Neural cell (in vitro differentiated cells): ENCODE measurements at regions not wholly inside any gene's neighbourhood (a gene's known extent, or its start where the extent isn't known, plus 50 kb on each side); places are given as distances from the start of the nearest gene placed in this dataset.

ENCODE experiments used
- TF ChIP-seq, protein P1 (sequence below): fragments of 450-650 bp; IDR thresholded peaks from 2 replicates; pipeline ENCODE4 v1.5.1; 2014; ENCODE audit warnings: antibody characterized with exemption, mild to moderate bottlenecking, moderate library complexity; ENCODE audit not compliant: poor library complexity, severe bottlenecking
- TF ChIP-seq, protein P2 (sequence below): IDR thresholded peaks from 2 replicates; pipeline ENCODE4 v1.6.1; 2012; ENCODE audit warnings: borderline replicate concordance

DNA sequence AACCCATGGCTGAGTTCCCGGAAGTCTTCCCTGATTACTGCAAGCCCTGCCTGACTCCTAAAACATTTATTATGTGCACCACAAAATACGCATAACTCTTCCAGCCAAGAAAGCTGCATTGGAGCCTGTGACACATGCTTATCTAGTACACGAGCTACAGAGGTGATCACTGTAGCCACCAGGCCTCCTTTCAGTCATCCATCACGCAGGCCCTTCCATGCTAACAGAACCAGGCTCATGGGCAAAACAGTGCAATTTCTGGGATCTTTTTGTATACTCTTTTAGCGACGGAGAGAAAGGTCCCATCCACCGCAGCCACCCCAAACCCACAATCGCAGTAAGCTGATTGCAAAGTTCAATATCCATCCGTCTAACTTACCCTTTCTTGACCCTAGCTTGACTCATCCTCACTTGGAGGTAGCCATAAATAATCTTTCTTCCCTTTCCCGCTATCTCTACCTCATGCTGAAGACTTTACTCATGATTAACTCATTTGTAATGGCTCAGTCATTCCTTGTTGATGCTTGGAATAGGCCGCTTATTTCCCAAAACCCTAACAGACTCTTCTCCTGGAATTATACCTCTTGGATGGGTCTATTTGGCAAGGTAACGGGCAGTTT lies 1203.5 kb downstream of the TYW1 start:
- TF ChIP-seq, protein P1, sequence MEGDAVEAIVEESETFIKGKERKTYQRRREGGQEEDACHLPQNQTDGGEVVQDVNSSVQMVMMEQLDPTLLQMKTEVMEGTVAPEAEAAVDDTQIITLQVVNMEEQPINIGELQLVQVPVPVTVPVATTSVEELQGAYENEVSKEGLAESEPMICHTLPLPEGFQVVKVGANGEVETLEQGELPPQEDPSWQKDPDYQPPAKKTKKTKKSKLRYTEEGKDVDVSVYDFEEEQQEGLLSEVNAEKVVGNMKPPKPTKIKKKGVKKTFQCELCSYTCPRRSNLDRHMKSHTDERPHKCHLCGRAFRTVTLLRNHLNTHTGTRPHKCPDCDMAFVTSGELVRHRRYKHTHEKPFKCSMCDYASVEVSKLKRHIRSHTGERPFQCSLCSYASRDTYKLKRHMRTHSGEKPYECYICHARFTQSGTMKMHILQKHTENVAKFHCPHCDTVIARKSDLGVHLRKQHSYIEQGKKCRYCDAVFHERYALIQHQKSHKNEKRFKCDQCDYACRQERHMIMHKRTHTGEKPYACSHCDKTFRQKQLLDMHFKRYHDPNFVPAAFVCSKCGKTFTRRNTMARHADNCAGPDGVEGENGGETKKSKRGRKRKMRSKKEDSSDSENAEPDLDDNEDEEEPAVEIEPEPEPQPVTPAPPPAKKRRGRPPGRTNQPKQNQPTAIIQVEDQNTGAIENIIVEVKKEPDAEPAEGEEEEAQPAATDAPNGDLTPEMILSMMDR, result no peak
- TF ChIP-seq, protein P2, sequence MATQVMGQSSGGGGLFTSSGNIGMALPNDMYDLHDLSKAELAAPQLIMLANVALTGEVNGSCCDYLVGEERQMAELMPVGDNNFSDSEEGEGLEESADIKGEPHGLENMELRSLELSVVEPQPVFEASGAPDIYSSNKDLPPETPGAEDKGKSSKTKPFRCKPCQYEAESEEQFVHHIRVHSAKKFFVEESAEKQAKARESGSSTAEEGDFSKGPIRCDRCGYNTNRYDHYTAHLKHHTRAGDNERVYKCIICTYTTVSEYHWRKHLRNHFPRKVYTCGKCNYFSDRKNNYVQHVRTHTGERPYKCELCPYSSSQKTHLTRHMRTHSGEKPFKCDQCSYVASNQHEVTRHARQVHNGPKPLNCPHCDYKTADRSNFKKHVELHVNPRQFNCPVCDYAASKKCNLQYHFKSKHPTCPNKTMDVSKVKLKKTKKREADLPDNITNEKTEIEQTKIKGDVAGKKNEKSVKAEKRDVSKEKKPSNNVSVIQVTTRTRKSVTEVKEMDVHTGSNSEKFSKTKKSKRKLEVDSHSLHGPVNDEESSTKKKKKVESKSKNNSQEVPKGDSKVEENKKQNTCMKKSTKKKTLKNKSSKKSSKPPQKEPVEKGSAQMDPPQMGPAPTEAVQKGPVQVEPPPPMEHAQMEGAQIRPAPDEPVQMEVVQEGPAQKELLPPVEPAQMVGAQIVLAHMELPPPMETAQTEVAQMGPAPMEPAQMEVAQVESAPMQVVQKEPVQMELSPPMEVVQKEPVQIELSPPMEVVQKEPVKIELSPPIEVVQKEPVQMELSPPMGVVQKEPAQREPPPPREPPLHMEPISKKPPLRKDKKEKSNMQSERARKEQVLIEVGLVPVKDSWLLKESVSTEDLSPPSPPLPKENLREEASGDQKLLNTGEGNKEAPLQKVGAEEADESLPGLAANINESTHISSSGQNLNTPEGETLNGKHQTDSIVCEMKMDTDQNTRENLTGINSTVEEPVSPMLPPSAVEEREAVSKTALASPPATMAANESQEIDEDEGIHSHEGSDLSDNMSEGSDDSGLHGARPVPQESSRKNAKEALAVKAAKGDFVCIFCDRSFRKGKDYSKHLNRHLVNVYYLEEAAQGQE, result no peak
